ENCODE measurements at regions not wholly inside any gene's neighbourhood (a gene's known extent, or its start where the extent isn't known, plus 50 kb on each side); places are given as distances from the start of the nearest gene placed in this dataset.

GRCh38 chr13:97901716-97902115, 51.8 kb upstream of the IPO5 start:
- no peak for DNase-seq (ENCODE audit: extremely low read depth, low read depth)
- TF ChIP-seq CTCF (IDR thresholded peaks at IDR 0.05; ENCODE audit: low read depth, low read length), result no peak
